ENCODE measurements at regions not wholly inside any gene's neighbourhood (a gene's known extent, or its start where the extent isn't known, plus 50 kb on each side); places are given as distances from the start of the nearest gene placed in this dataset.

DNA sequence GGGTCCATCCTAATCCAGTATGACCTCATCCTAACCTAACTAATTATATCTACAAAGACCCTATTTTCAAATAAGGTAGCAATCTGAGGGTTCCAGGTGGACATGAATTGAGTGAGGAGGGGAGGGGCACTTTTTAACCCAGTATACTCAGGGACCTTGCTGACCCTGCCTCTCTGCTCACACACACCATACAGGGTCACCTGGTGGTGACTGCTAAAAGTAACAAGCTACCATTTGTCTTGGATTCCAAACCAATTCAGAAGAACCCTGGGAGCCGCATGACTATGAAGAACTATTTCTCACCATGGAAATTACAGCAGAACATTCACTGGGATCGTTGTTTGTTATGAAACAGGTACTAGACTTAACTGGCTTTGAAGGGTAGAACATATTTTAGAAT lies 151.9 kb downstream of the LACC1 start:
- H3K4me3 ChIP-seq (ENCODE audit: insufficient read length, low read depth), result no peak overlapping the region
- DNase-seq (ENCODE audit: low read depth, low spot score), result no peak
- H3K36me3 ChIP-seq (ENCODE audit: insufficient read depth, insufficient read length, low read length), result no peaks in the 10 kb centered on the region
- H3K9me3 ChIP-seq (ENCODE audit: insufficient read depth, low read length), result no peaks in the 10 kb centered on the region
- H3K9ac ChIP-seq (ENCODE audit: insufficient read length, low read depth), result no peak overlapping the region
- no peaks in the 10 kb centered on the region for H3K4me1 ChIP-seq (ENCODE audit: insufficient read depth, insufficient read length)
- TF ChIP-seq ZNF274 (IDR thresholded peaks at IDR 0.05; ENCODE audit: low read depth, low read length) (no peak), YY1 (IDR thresholded peaks at IDR 0.05; ENCODE audit: insufficient read depth, insufficient read length) (no peak), SUZ12 (IDR thresholded peaks at IDR 0.05; ENCODE audit: extremely low read depth, insufficient read depth, insufficient read length) (no peak)
- H3K27me3 ChIP-seq (ENCODE audit: insufficient read depth, insufficient read length), result no peaks in the 10 kb centered on the region

DNA sequence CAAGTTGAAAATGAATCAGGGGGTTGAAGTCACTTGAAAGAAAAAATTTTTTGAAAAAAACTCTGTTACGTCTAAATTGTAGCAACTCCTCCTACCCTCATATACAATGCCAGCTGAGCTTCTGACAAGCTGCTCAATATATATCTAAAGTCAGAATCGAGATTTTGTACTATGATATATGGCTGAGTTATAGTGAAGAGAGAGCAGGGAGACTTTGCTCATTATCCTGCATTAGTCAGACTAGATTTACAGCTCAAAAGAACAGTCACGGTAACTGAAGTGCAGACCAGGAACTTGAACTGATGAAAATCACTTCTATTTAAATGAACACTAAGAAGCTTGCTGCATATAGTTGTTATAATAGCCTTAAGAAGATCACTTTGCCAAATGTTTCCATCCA lies 153.1 kb downstream of the LACC1 start:
- Histone ChIP-seq H3K27me3 (ENCODE audit: insufficient read depth, insufficient read length) (no peaks in the 10 kb centered on the region), H3K36me3 (ENCODE audit: insufficient read depth, insufficient read length, low read length) (no peaks in the 10 kb centered on the region), H3K4me3 (ENCODE audit: insufficient read length, low read depth) (no peak overlapping the region), H3K9ac (ENCODE audit: insufficient read length, low read depth) (no peak overlapping the region), H3K9me3 (ENCODE audit: insufficient read depth, low read length) (no peaks in the 10 kb centered on the region), H3K4me1 (ENCODE audit: insufficient read depth, insufficient read length) (no peaks in the 10 kb centered on the region)
- no peak for DNase-seq (ENCODE audit: low read depth, low spot score)
- TF ChIP-seq ZNF274 (IDR thresholded peaks at IDR 0.05; ENCODE audit: low read depth, low read length), result no peak
- TF ChIP-seq SUZ12 (IDR thresholded peaks at IDR 0.05; ENCODE audit: extremely low read depth, insufficient read depth, insufficient read length), result no peak
- TF ChIP-seq YY1 (IDR thresholded peaks at IDR 0.05; ENCODE audit: insufficient read depth, insufficient read length), result no peak

DNA sequence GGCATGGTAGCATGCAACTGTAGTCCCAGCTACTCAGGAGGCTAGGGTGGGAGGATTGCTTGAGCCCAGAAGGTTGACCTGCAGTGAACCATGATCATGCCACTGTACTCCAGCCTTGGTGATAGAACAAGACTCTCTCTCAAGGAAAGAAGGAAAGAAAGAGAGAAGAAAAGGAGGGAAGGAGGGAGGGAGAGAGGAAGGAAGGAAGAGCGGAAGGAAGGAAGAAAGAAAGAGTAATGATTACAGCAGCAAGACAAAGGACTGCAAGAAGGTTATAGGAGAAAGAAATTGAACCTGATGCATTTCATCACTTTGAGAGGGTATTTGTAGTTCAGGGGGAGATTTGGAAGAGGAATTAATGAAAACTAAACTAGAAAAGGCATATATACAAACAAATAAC lies 155.7 kb downstream of the LACC1 start:
- no peaks in the 10 kb centered on the region for H3K36me3 ChIP-seq (ENCODE audit: insufficient read depth, insufficient read length, low read length)
- no peaks in the 10 kb centered on the region for H3K4me1 ChIP-seq (ENCODE audit: insufficient read depth, insufficient read length)
- no peak for DNase-seq (ENCODE audit: low read depth, low spot score)
- TF ChIP-seq ZNF274 (IDR thresholded peaks at IDR 0.05; ENCODE audit: low read depth, low read length) (no peak), SUZ12 (IDR thresholded peaks at IDR 0.05; ENCODE audit: extremely low read depth, insufficient read depth, insufficient read length) (no peak), YY1 (IDR thresholded peaks at IDR 0.05; ENCODE audit: insufficient read depth, insufficient read length) (no peak)
- H3K27me3 ChIP-seq (ENCODE audit: insufficient read depth, insufficient read length), result no peaks in the 10 kb centered on the region
- no peak overlapping the region for H3K4me3 ChIP-seq (ENCODE audit: insufficient read length, low read depth)
- H3K9ac ChIP-seq (ENCODE audit: insufficient read length, low read depth), result no peak overlapping the region
- no peaks in the 10 kb centered on the region for H3K9me3 ChIP-seq (ENCODE audit: insufficient read depth, low read length)

DNA sequence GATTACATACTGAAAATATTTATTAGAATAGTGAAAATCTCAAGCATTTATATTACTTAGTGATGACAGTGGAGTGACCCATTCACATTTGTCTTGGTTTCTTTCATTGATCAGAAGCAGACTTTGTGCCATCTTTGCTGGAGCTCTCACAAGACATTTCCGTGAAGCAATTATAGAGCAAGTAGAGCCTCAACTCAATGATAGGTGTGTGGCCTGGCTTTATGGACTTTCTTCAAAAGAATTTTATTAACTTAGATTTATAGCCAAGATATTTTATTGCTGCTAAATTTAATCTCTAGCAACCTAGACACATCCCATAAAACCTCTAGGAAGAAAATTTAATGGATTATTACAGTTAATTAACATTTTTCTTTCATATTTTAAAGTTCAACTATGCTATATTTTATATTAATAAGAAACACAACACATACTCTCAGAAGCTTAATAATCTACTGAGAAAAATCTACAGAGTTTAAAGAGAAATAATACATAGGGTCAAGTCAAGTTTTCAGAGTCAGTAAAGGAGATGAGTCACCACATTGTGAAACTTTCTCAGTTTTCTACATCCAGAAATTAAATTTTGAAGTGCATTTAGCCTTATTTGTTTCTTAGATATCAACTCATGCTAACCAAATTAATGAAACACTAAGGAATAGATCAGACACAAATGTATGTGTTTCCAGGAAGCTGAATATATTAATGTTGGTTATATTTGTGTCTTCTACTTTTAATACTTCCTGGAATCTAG lies 160.5 kb downstream of the LACC1 start:
- Histone ChIP-seq H3K9me3 (ENCODE audit: insufficient read depth, low read length) (no peaks in the 10 kb centered on the region), H3K9ac (ENCODE audit: insufficient read length, low read depth) (no peak overlapping the region), H3K4me1 (ENCODE audit: insufficient read depth, insufficient read length) (no peaks in the 10 kb centered on the region), H3K4me3 (ENCODE audit: insufficient read length, low read depth) (no peak overlapping the region), H3K36me3 (ENCODE audit: insufficient read depth, insufficient read length, low read length) (no peaks in the 10 kb centered on the region), H3K27me3 (ENCODE audit: insufficient read depth, insufficient read length) (no peaks in the 10 kb centered on the region)
- DNase-seq (ENCODE audit: low read depth, low spot score), result no peak
- no peak for TF ChIP-seq ZNF274 (IDR thresholded peaks at IDR 0.05; ENCODE audit: low read depth, low read length)

DNA sequence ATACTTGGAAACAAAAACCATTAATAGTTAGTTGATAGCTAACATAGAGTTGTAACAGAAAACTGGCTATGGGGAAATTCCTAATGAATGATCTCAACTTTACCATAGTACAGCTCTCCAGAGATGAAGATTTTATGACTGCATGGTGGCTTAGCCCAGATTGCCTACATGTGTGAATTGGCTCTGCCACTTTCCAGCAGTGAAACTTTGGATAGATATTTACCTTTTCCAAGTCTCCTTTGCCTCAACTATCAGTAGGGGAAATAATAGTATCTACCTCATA lies 161.1 kb downstream of the LACC1 start:
- no peaks in the 10 kb centered on the region for H3K27me3 ChIP-seq (ENCODE audit: insufficient read depth, insufficient read length)
- no peaks in the 10 kb centered on the region for H3K9me3 ChIP-seq (ENCODE audit: insufficient read depth, low read length)
- no peak for TF ChIP-seq ZNF274 (IDR thresholded peaks at IDR 0.05; ENCODE audit: low read depth, low read length)
- H3K36me3 ChIP-seq (ENCODE audit: insufficient read depth, insufficient read length, low read length), result no peaks in the 10 kb centered on the region
- no peak overlapping the region for H3K9ac ChIP-seq (ENCODE audit: insufficient read length, low read depth)
- H3K4me1 ChIP-seq (ENCODE audit: insufficient read depth, insufficient read length), result no peaks in the 10 kb centered on the region
- no peak overlapping the region for H3K4me3 ChIP-seq (ENCODE audit: insufficient read length, low read depth)
- no peak for DNase-seq (ENCODE audit: low read depth, low spot score)

DNA sequence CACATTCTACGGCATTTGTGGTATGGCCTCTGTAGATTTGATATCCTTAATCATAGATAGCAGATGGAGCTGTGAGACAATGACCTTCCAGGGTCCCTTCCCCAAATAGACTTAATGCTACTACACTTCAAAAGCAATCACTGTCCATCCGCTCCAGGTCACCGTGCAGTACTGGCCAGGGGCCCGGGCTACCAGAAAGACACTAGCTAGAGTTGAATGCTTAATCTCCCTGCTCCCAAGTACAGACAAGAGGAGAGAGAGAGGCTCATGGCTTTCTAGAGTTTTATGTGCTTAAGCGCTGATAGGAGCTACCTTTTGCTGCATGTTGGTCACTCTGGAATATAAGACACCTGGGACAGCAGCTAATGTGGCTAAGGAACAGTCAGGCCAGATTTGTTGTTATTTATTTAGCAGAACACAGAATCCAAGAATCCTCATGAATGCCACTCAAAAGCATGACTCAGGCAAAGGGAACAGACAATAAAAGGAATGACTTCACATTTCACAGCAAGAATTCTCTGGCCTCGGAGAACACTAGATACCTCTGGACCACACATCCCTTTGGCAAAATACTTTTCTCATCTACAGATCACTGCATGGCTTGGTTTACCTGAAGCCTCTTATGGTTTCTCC lies 165.0 kb downstream of the LACC1 start:
- H3K4me1 ChIP-seq (ENCODE audit: insufficient read depth, insufficient read length), result no peaks in the 10 kb centered on the region
- TF ChIP-seq ZNF274 (IDR thresholded peaks at IDR 0.05; ENCODE audit: low read depth, low read length) (no peak), YY1 (IDR thresholded peaks at IDR 0.05; ENCODE audit: insufficient read depth, insufficient read length) (no peak), SUZ12 (IDR thresholded peaks at IDR 0.05; ENCODE audit: extremely low read depth, insufficient read depth, insufficient read length) (no peak)
- H3K36me3 ChIP-seq (ENCODE audit: insufficient read depth, insufficient read length, low read length), result no peaks in the 10 kb centered on the region
- no peak overlapping the region for H3K4me3 ChIP-seq (ENCODE audit: insufficient read length, low read depth)
- H3K27me3 ChIP-seq (ENCODE audit: insufficient read depth, insufficient read length), result no peaks in the 10 kb centered on the region
- no peak overlapping the region for H3K9ac ChIP-seq (ENCODE audit: insufficient read length, low read depth)
- H3K9me3 ChIP-seq (ENCODE audit: insufficient read depth, low read length), result no peaks in the 10 kb centered on the region
- DNase-seq (ENCODE audit: low read depth, low spot score), result no peak

DNA sequence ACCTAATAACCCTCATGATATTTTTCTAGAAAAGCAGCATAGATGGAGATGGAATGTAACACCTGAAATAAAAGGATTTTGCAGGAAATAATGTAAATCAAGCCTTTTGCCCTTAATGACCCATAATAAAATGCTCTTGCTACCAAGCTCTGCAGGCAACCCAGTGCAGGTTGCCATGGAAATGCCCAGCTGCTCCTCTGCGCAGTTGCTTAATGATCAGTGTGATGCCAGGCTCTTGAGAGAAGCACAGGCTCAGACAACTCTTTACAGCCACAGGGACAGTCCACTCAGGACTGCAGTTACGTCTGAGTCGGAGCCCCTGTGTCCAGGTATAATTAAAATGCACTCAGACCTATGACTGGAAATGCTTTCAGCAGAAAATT lies 165.5 kb downstream of the LACC1 start:
- no peak for DNase-seq (ENCODE audit: low read depth, low spot score)
- no peak overlapping the region for H3K9ac ChIP-seq (ENCODE audit: insufficient read length, low read depth)
- no peaks in the 10 kb centered on the region for H3K36me3 ChIP-seq (ENCODE audit: insufficient read depth, insufficient read length, low read length)
- H3K27me3 ChIP-seq (ENCODE audit: insufficient read depth, insufficient read length), result no peaks in the 10 kb centered on the region
- H3K4me3 ChIP-seq (ENCODE audit: insufficient read length, low read depth), result no peak overlapping the region
- TF ChIP-seq SUZ12 (IDR thresholded peaks at IDR 0.05; ENCODE audit: extremely low read depth, insufficient read depth, insufficient read length), result no peak
- no peak for TF ChIP-seq YY1 (IDR thresholded peaks at IDR 0.05; ENCODE audit: insufficient read depth, insufficient read length)
- TF ChIP-seq ZNF274 (IDR thresholded peaks at IDR 0.05; ENCODE audit: low read depth, low read length), result no peak
- no peaks in the 10 kb centered on the region for H3K4me1 ChIP-seq (ENCODE audit: insufficient read depth, insufficient read length)
- H3K9me3 ChIP-seq (ENCODE audit: insufficient read depth, low read length), result no peaks in the 10 kb centered on the region
